22Rv1 (cell line): ENCODE measurements at regions not wholly inside any gene's neighbourhood (a gene's known extent, or its start where the extent isn't known, plus 50 kb on each side); places are given as distances from the start of the nearest gene placed in this dataset.

Experiments used
- H3K27ac ChIP-seq: fragments of 450-650 bp; 2 replicates; pipeline ENCODE4 v1.5.1; 2017
- CTCF ChIP-seq: fragments of 450-650 bp; IDR thresholded peaks from 2 replicates; pipeline ENCODE4 v1.5.1; 2017; ENCODE audit warnings: mild to moderate bottlenecking
- ZFX ChIP-seq: fragments of 450-650 bp; IDR thresholded peaks from 2 replicates; pipeline ENCODE4 v1.6.1; 2017; ENCODE audit warnings: antibody characterized with exemption, borderline replicate concordance

- TF ChIP-seq CTCF (no peak), ZFX (no peak)
- H3K27ac ChIP-seq = no peak overlapping the region
Measured at GRCh38 chr5:84862132-84862531, 477.5 kb upstream of the EDIL3 start.

- no peak overlapping the region for H3K27ac ChIP-seq
- TF ChIP-seq CTCF = no peak
- TF ChIP-seq ZFX = no peak
Measured at GRCh38 chr5:84861306-84861705, 476.6 kb upstream of the EDIL3 start.

- no peak for TF ChIP-seq CTCF
- no peak for TF ChIP-seq ZFX
- no peak overlapping the region for H3K27ac ChIP-seq
Measured at GRCh38 chr5:84859056-84859455, 474.4 kb upstream of the EDIL3 start.

GRCh38 chr5:84831701-84832100 is 447.0 kb upstream of the EDIL3 start:
- TF ChIP-seq ZFX (no peak), CTCF (no peak)
- H3K27ac ChIP-seq = no peak overlapping the region

- H3K27ac ChIP-seq = no peak overlapping the region
- TF ChIP-seq CTCF = no peak
- TF ChIP-seq ZFX = no peak
Measured at GRCh38 chr5:84830265-84830664, 445.6 kb upstream of the EDIL3 start.

- H3K27ac ChIP-seq = no peak overlapping the region
- TF ChIP-seq CTCF (no peak), ZFX (no peak)
Measured at GRCh38 chr5:84825606-84826005, 440.9 kb upstream of the EDIL3 start.

GRCh38 chr5:84821924-84822323 is 437.2 kb upstream of the EDIL3 start:
- TF ChIP-seq CTCF (no peak), ZFX (no peak)
- no peak overlapping the region for H3K27ac ChIP-seq
